ENCODE measurements at regions not wholly inside any gene's neighbourhood (a gene's known extent, or its start where the extent isn't known, plus 50 kb on each side); places are given as distances from the start of the nearest gene placed in this dataset.

- no peak overlapping the region for H3K14ac ChIP-seq (ENCODE audit: low read length)
- DNase-seq = peak in 1 of 2 donors; percentile 20
- no peaks in the 10 kb centered on the region for H3K27me3 ChIP-seq (ENCODE audit: insufficient read depth, low read length)
- no peak overlapping the region for H3K18ac ChIP-seq (ENCODE audit: low read length)
- WGBS (ENCODE audit: extremely low coverage, insufficient coverage, insufficient read length) = no CpG with 5 or more reads among the region's 2 CpGs
- no peak overlapping the region for H3K4me3 ChIP-seq (ENCODE audit: low read depth, low read length)
- no peaks in the 10 kb centered on the region for H3K9me3 ChIP-seq (ENCODE audit: insufficient read depth, low read depth, low read length)
- H2BK5ac ChIP-seq (ENCODE audit: low read depth, low read length, poor library complexity) = no peak overlapping the region
- no peak overlapping the region for H4K91ac ChIP-seq (ENCODE audit: low read depth, low read length)
- H2AFZ ChIP-seq (ENCODE audit: insufficient read depth, low read length, poor library complexity) = no peak overlapping the region
- no peak overlapping the region for H3K4me2 ChIP-seq (ENCODE audit: low read length)
- no peaks in the 10 kb centered on the region for H3K79me1 ChIP-seq (ENCODE audit: low read length)
- no peaks in the 10 kb centered on the region for H3K79me2 ChIP-seq (ENCODE audit: control insufficient read depth, insufficient read depth, low read length, poor library complexity)
- no peak overlapping the region for H3K9ac ChIP-seq (ENCODE audit: low read length)
- H3K4me1 ChIP-seq (ENCODE audit: control insufficient read depth in 1 of 2, insufficient read depth in 2 of 2, low read length in 2 of 2) = no peaks in the 10 kb centered on the region
- no peak overlapping the region for H3K23ac ChIP-seq (ENCODE audit: low read length)
- no peak overlapping the region for H2AK5ac ChIP-seq (ENCODE audit: low read length)
- no peak overlapping the region for H2BK120ac ChIP-seq (ENCODE audit: insufficient read depth, low read length, poor library complexity)
- no peaks in the 10 kb centered on the region for H3K36me3 ChIP-seq (ENCODE audit: control insufficient read depth in 1 of 2, insufficient read depth in 2 of 2, low read length in 2 of 2)
- H4K8ac ChIP-seq (ENCODE audit: low read depth, low read length) = no peak overlapping the region
- no peak overlapping the region for H3K4ac ChIP-seq (ENCODE audit: low read depth, low read length)
- no peak overlapping the region for H2BK12ac ChIP-seq (ENCODE audit: low read length)
- no peak overlapping the region for H4K12ac ChIP-seq (ENCODE audit: low read depth, low read length)
- H3K27ac ChIP-seq (ENCODE audit: low read depth, low read length) = no peak overlapping the region
Observed at GRCh38 chr1:102578804-102579203, 529.5 kb downstream of the COL11A1 start.

- Histone ChIP-seq H4K8ac (ENCODE audit: low read depth, low read length) (no peak overlapping the region), H3K4me2 (ENCODE audit: low read length) (no peak overlapping the region), H3K79me2 (ENCODE audit: control insufficient read depth, insufficient read depth, low read length, poor library complexity) (no peaks in the 10 kb centered on the region), H3K4me3 (ENCODE audit: low read depth, low read length) (no peak overlapping the region), H3K4me1 (ENCODE audit: control insufficient read depth in 1 of 2, insufficient read depth in 2 of 2, low read length in 2 of 2) (no peaks in the 10 kb centered on the region), H3K9me3 (ENCODE audit: insufficient read depth, low read depth, low read length) (no peaks in the 10 kb centered on the region), H2BK12ac (ENCODE audit: low read length) (peak overlapping the region; percentile 36), H3K27me3 (ENCODE audit: insufficient read depth, low read length) (no peaks in the 10 kb centered on the region), H3K27ac (ENCODE audit: low read depth, low read length) (no peak overlapping the region), H3K23ac (ENCODE audit: low read length) (no peak overlapping the region), H3K4ac (ENCODE audit: low read depth, low read length) (no peak overlapping the region), H2AK5ac (ENCODE audit: low read length) (no peak overlapping the region), H3K36me3 (ENCODE audit: control insufficient read depth in 1 of 2, insufficient read depth in 2 of 2, low read length in 2 of 2) (no peaks in the 10 kb centered on the region), H2AFZ (ENCODE audit: insufficient read depth, low read length, poor library complexity) (no peak overlapping the region), H3K14ac (ENCODE audit: low read length) (no peak overlapping the region), H3K9ac (ENCODE audit: low read length) (no peak overlapping the region), H2BK120ac (ENCODE audit: insufficient read depth, low read length, poor library complexity) (no peak overlapping the region), H3K18ac (ENCODE audit: low read length) (no peak overlapping the region), H4K91ac (ENCODE audit: low read depth, low read length) (no peak overlapping the region), H4K12ac (ENCODE audit: low read depth, low read length) (no peak overlapping the region), H2BK5ac (ENCODE audit: low read depth, low read length, poor library complexity) (no peak overlapping the region), H3K79me1 (ENCODE audit: low read length) (no peaks in the 10 kb centered on the region)
- WGBS (ENCODE audit: extremely low coverage, insufficient coverage, insufficient read length) = no CpG with 5 or more reads among the region's 1 CpG
- DNase-seq = no peak
Observed at GRCh38 chr1:102572637-102573036, 535.7 kb downstream of the COL11A1 start.

DNA sequence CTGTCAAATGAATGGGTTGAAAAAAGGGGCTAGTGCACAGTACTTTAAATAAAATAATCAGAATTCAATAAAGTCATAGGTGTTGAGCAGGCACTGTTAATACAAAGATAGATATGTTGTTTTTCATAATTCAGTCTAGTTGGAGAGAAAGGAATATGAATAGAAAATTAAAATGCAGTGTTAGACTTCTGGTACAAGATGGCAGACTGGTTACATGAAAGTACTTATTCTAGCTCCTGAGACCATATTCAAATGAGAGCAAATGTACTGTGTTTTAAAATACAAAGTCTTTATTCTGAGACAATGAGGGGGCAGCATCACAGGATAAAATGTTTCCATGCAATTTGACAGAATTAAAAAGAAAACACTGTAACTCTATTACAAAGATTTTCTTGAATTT lies 542.1 kb downstream of the COL11A1 start:
- Histone ChIP-seq H3K4ac (ENCODE audit: low read depth, low read length) (no peak overlapping the region), H4K12ac (ENCODE audit: low read depth, low read length) (no peak overlapping the region), H3K9me3 (ENCODE audit: insufficient read depth, low read depth, low read length) (no peaks in the 10 kb centered on the region), H2BK5ac (ENCODE audit: low read depth, low read length, poor library complexity) (no peak overlapping the region), H2BK12ac (ENCODE audit: low read length) (no peak overlapping the region), H3K4me3 (ENCODE audit: low read depth, low read length) (no peak overlapping the region), H2AFZ (ENCODE audit: insufficient read depth, low read length, poor library complexity) (no peak overlapping the region), H3K79me2 (ENCODE audit: control insufficient read depth, insufficient read depth, low read length, poor library complexity) (no peaks in the 10 kb centered on the region), H3K27me3 (ENCODE audit: insufficient read depth, low read length) (no peaks in the 10 kb centered on the region), H3K4me1 (ENCODE audit: control insufficient read depth in 1 of 2, insufficient read depth in 2 of 2, low read length in 2 of 2) (no peaks in the 10 kb centered on the region), H3K18ac (ENCODE audit: low read length) (no peak overlapping the region), H4K8ac (ENCODE audit: low read depth, low read length) (no peak overlapping the region), H3K4me2 (ENCODE audit: low read length) (no peak overlapping the region), H3K79me1 (ENCODE audit: low read length) (no peaks in the 10 kb centered on the region), H3K14ac (ENCODE audit: low read length) (no peak overlapping the region), H3K36me3 (ENCODE audit: control insufficient read depth in 1 of 2, insufficient read depth in 2 of 2, low read length in 2 of 2) (no peaks in the 10 kb centered on the region), H3K9ac (ENCODE audit: low read length) (no peak overlapping the region), H2BK120ac (ENCODE audit: insufficient read depth, low read length, poor library complexity) (no peak overlapping the region), H3K23ac (ENCODE audit: low read length) (no peak overlapping the region), H3K27ac (ENCODE audit: low read depth, low read length) (no peak overlapping the region), H4K91ac (ENCODE audit: low read depth, low read length) (no peak overlapping the region), H2AK5ac (ENCODE audit: low read length) (no peak overlapping the region)
- DNase-seq = no peak

DNA sequence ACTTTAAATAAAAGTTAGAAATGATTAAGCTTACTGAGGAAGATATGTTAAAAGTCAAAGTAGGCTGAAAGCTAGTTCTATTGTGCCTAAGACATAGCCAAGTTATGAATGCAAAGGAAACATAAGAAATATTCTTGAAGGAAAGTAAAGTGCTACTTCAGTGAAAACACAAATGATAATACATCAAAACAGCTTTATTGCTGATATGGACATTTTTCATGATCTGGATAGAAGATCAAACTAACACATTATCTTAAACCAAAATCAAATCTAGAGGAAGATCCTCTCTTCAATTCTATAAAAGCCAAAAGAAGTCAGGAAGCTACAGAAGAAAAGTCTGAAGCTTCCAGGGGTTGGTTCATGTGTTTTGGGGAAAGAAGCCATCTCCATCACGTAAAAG lies 545.9 kb downstream of the COL11A1 start:
- Histone ChIP-seq H3K18ac (ENCODE audit: low read length) (no peak overlapping the region), H3K27ac (ENCODE audit: low read depth, low read length) (no peak overlapping the region), H2BK12ac (ENCODE audit: low read length) (no peak overlapping the region), H3K27me3 (ENCODE audit: insufficient read depth, low read length) (no peaks in the 10 kb centered on the region), H2BK5ac (ENCODE audit: low read depth, low read length, poor library complexity) (no peak overlapping the region), H2BK120ac (ENCODE audit: insufficient read depth, low read length, poor library complexity) (no peak overlapping the region), H4K91ac (ENCODE audit: low read depth, low read length) (no peak overlapping the region), H3K79me1 (ENCODE audit: low read length) (no peaks in the 10 kb centered on the region), H3K4me3 (ENCODE audit: low read depth, low read length) (no peak overlapping the region), H3K4me1 (ENCODE audit: control insufficient read depth in 1 of 2, insufficient read depth in 2 of 2, low read length in 2 of 2) (no peaks in the 10 kb centered on the region), H4K12ac (ENCODE audit: low read depth, low read length) (no peak overlapping the region), H2AK5ac (ENCODE audit: low read length) (no peak overlapping the region), H2AFZ (ENCODE audit: insufficient read depth, low read length, poor library complexity) (no peak overlapping the region), H3K9me3 (ENCODE audit: insufficient read depth, low read depth, low read length) (no peaks in the 10 kb centered on the region), H3K9ac (ENCODE audit: low read length) (no peak overlapping the region), H3K36me3 (ENCODE audit: control insufficient read depth in 1 of 2, insufficient read depth in 2 of 2, low read length in 2 of 2) (no peaks in the 10 kb centered on the region), H3K79me2 (ENCODE audit: control insufficient read depth, insufficient read depth, low read length, poor library complexity) (no peaks in the 10 kb centered on the region), H3K4ac (ENCODE audit: low read depth, low read length) (no peak overlapping the region), H3K23ac (ENCODE audit: low read length) (no peak overlapping the region), H3K14ac (ENCODE audit: low read length) (no peak overlapping the region), H3K4me2 (ENCODE audit: low read length) (no peak overlapping the region), H4K8ac (ENCODE audit: low read depth, low read length) (no peak overlapping the region)
- DNase-seq = no peak
- WGBS (ENCODE audit: extremely low coverage, insufficient coverage, insufficient read length) = no CpG with 5 or more reads among the region's 1 CpG
